ENCODE measurements at regions not wholly inside any gene's neighbourhood (a gene's known extent, or its start where the extent isn't known, plus 50 kb on each side); places are given as distances from the start of the nearest gene placed in this dataset.

DNA sequence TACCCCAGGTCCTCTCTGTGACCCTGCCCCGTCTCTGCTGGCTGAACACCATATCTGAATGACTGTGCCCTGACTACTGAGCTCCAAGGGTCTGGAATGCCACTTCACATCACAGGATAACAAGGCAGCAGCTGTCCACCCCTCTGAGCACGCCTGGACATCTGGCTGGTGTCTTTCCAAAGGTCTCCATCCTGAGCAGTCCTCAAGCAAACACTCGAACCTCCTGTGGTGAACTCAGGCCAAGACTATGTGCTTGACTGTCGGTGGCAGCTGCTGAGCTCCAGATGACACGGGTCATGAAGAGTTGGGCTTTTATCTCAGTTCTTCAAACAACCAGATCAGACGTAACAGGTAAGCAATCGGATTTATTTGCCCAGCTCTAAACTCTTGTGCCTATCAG is 117.2 kb upstream of the BCL2L14 start:
- peaks cover 0 to 6% (median 0%) of the 10 kb centered on the region in 12 donors for H3K4me1 ChIP-seq
- intact Hi-C loops (cut with DNase I): no loop called here
- 61 to 71% (median 67%) methylated on average over 6 to 7 of the region's 7 CpGs for WGBS, 4 donors
- TF ChIP-seq CTCF (IDR thresholded peaks at IDR 0.05) (no peak), POLR2A (IDR thresholded peaks at IDR 0.05) (no peak)
- no peak for DNase-seq
- no peaks in the 10 kb centered on the region for H3K9me3 ChIP-seq
- H3K27ac ChIP-seq: no peak overlapping the region
- no peak overlapping the region for H3K4me3 ChIP-seq
- no peaks in the 10 kb centered on the region for H3K36me3 ChIP-seq
- ATAC-seq: no peak
- H3K27me3 ChIP-seq: peaks cover 0 to 3% (median 0%) of the 10 kb centered on the region in 9 donors

- no peak for TF ChIP-seq POLR2A (IDR thresholded peaks at IDR 0.05)
- TF ChIP-seq CTCF (IDR thresholded peaks at IDR 0.05): no peak
- intact Hi-C loops (cut with DNase I): no loop called here
Measured at GRCh38 chr12:11954181-11954580, 116.6 kb upstream of the BCL2L14 start.

GRCh38 chr12:11958221-11959091 is 112.3 kb upstream of the BCL2L14 start:
- DNase-seq: no peak
- Histone ChIP-seq H3K27me3 (peaks cover 0 to 7% (median 0%) of the 10 kb centered on the region in 9 donors), H3K36me3 (no peaks in the 10 kb centered on the region), H3K4me1 (peaks cover 0 to 9% (median 0%) of the 10 kb centered on the region in 12 donors), H3K4me3 (no peak overlapping the region), H3K9me3 (no peaks in the 10 kb centered on the region), H3K27ac (no peak overlapping the region)
- TF ChIP-seq POLR2A (IDR thresholded peaks at IDR 0.05) (no peak), CTCF (IDR thresholded peaks at IDR 0.05) (no peak)
- WGBS, 4 donors: 69 to 72% (median 70%) methylated on average over 9 of the region's 9 CpGs
- intact Hi-C loops (cut with DNase I): no loop called here
- ATAC-seq: no peak

More at GRCh38 chr12:11954181-11954580, 116.6 kb upstream of the BCL2L14 start:
- no peaks in the 10 kb centered on the region for H3K9me3 ChIP-seq
- H3K4me1 ChIP-seq: peaks cover 0 to 8% (median 0%) of the 10 kb centered on the region in 12 donors
- no peaks in the 10 kb centered on the region for H3K36me3 ChIP-seq
- no peak overlapping the region for H3K27ac ChIP-seq
- no peak overlapping the region for H3K4me3 ChIP-seq
- no peak for ATAC-seq
- WGBS, 4 donors: 48 to 64% (median 58%) methylated on average over 2 of the region's 2 CpGs
- no peak for DNase-seq
- peaks cover 0 to 7% (median 0%) of the 10 kb centered on the region in 9 donors for H3K27me3 ChIP-seq

GRCh38 chr12:11959117-11959823 is 111.5 kb upstream of the BCL2L14 start:
- ATAC-seq (no peak), DNase-seq (no peak)
- Histone ChIP-seq H3K4me1 (peaks cover 0 to 13% (median 0%) of the 10 kb centered on the region in 12 donors), H3K9me3 (no peaks in the 10 kb centered on the region), H3K27ac (no peak overlapping the region), H3K36me3 (no peaks in the 10 kb centered on the region), H3K4me3 (no peak overlapping the region), H3K27me3 (peaks cover 0 to 7% (median 0%) of the 10 kb centered on the region in 9 donors)
- WGBS, 4 donors: 75 to 92% (median 84%) methylated on average over 9 of the region's 9 CpGs
- intact Hi-C loops (cut with DNase I): no loop called here
- TF ChIP-seq CTCF (IDR thresholded peaks at IDR 0.05) (no peak), POLR2A (IDR thresholded peaks at IDR 0.05) (no peak)
